GM12878 (cell line): ENCODE measurements at regions not wholly inside any gene's neighbourhood (a gene's known extent, or its start where the extent isn't known, plus 50 kb on each side); places are given as distances from the start of the nearest gene placed in this dataset.

Experiments
- ATAC-seq: fragments of 200-7000 bp; cut with Tn5 transposase; 3 replicates; pipeline ENCODE4 v1.9.1; 2020; ENCODE audit warnings: mild to moderate bottlenecking, moderate library complexity
- BruUV-seq: library from RNA; stranded (reverse); fragments of 400-500 nt; replicated peaks from 2 replicates; lab custom pipeline; 2021; lab: Mats Ljungman, UMichigan
- CTCF ChIA-PET: fragments of 300-600 bp; sonication (Branson Sonifier 250); formaldehyde crosslinking; extraction: SDS; loops from one replicate; lab custom pipeline; 2021; ENCODE audit warnings: inconsistent platforms; lab: Yijun Ruan, JAX
- POLR2A ChIA-PET: fragments of 350-600 bp; formaldehyde crosslinking; extraction: SDS; loops from one replicate; lab custom pipeline; 2021; ENCODE audit warnings: inconsistent platforms; lab: Charles Lee
- RAD21 ChIA-PET: fragments of 300-600 bp; sonication (Branson Sonifier 250); formaldehyde crosslinking; loops from one replicate; lab custom pipeline; 2023; ENCODE audit warnings: antibody characterized with exemption; ENCODE audit not compliant: unreplicated experiment; lab: Charles Lee
- SMC1A ChIA-PET: fragments of 300-600 bp; sonication (Branson Sonifier 250); formaldehyde crosslinking; loops from one replicate; lab custom pipeline; 2023; ENCODE audit not compliant: unreplicated experiment, uncharacterized antibody; lab: Charles Lee
- DNase-seq: peaks from one replicate; pipeline ENCODE4 v3.0.0-alpha.2; 2011; ENCODE audit warnings: low read depth, low spot score
- FAIRE-seq: peaks from 3 replicates; lab custom pipeline; 2011; peaks lifted over from hg19 to GRCh38; lab: Jason Lieb, UNC
- H2AFZ ChIP-seq: 2 replicates; pipeline ENCODE4 v1.6.0; 2011; ENCODE audit warnings: low read depth, low read length, control low read depth; ENCODE audit not compliant: control insufficient read depth
- H3K27ac ChIP-seq: 2 replicates; pipeline ENCODE4 v1.5.1; 2011; ENCODE audit warnings: control low read depth; ENCODE audit not compliant: control insufficient read depth, insufficient read depth
- H3K27me3 ChIP-seq, 2 experiments: replicated peaks in 1 of 2; 2 replicates each; pipeline versions ENCODE4 v1.6.0 to v1.6.1; 2011; ENCODE audit warnings: low read length in 1 of 2; ENCODE audit not compliant: control insufficient read depth in 2 of 2, insufficient read depth in 2 of 2
- H3K36me3 ChIP-seq, 2 experiments: 2 replicates each; pipeline ENCODE4 v1.5.1; 2011; ENCODE audit warnings: low read length in 1 of 2; ENCODE audit not compliant: control insufficient read depth in 2 of 2, insufficient read depth in 2 of 2
- H3K4me1 ChIP-seq: 2 replicates; pipeline ENCODE4 v1.6.1; 2011; ENCODE audit warnings: mild to moderate bottlenecking, low read length, moderate library complexity, mixed read lengths; ENCODE audit not compliant: control insufficient read depth, insufficient read depth
- H3K4me2 ChIP-seq: 2 replicates; pipeline ENCODE4 v1.6.0; 2011; ENCODE audit warnings: control low read depth; ENCODE audit not compliant: control insufficient read depth, insufficient read depth
- H3K4me3 ChIP-seq: fragments of 200-600 bp; sonication (generic); 2 replicates; pipeline ENCODE4 v1.5.1; 2016
- H3K79me2 ChIP-seq: 2 replicates; pipeline ENCODE4 v1.6.0; 2011; ENCODE audit warnings: low read length; ENCODE audit not compliant: control insufficient read depth, insufficient read depth
- H3K9ac ChIP-seq: 2 replicates; pipeline ENCODE4 v1.8.0; 2011; ENCODE audit warnings: low read length, control low read depth, mixed read lengths; ENCODE audit not compliant: control insufficient read depth, insufficient read depth
- H3K9me3 ChIP-seq: replicated peaks from 3 replicates; pipeline ENCODE4 v1.5.1; 2011; ENCODE audit warnings: mild to moderate bottlenecking, low read length; ENCODE audit not compliant: control insufficient read depth, insufficient read depth
- H4K20me1 ChIP-seq: 2 replicates; pipeline ENCODE4 v1.6.0; 2011; ENCODE audit not compliant: control insufficient read depth, insufficient read depth
- NFIC ChIP-seq: IDR thresholded peaks from 2 replicates; pipeline ENCODE4 v1.6.1; 2012; ENCODE audit warnings: low read depth, mild to moderate bottlenecking, inconsistent platforms, low read length, moderate library complexity
- PAX5 ChIP-seq: IDR thresholded peaks from 2 replicates; pipeline ENCODE4 v1.6.1; 2011; ENCODE audit warnings: low read depth, low read length, borderline replicate concordance
- SREBF1 ChIP-seq: IDR thresholded peaks from 2 replicates; pipeline ENCODE4 v1.6.1; 2012; ENCODE audit warnings: mild to moderate bottlenecking, low read length
- ZBED1 ChIP-seq: IDR thresholded peaks from 2 replicates; pipeline ENCODE4 v1.6.1; 2016; ENCODE audit warnings: borderline replicate concordance
- in situ Hi-C: fragments of 300-500 bp; cut with MboI; formaldehyde crosslinking; loops from 9 replicates; pipeline ENCODE4 v1.14.3; 2018; ENCODE audit warnings: mixed read lengths
- intact Hi-C: fragments of 100-400 bp; cut with micrococcal nuclease; formaldehyde crosslinking; loops from one replicate; pipeline ENCODE4 v1.14.2; 2022; ENCODE audit not compliant: unreplicated experiment
- TF ChIP-seq, protein P1 (sequence below): IDR thresholded peaks from 2 replicates; pipeline ENCODE4 v1.6.1; 2012; ENCODE audit warnings: low read depth, low read length, improper control_type of control experiment
- TF ChIP-seq, protein P2 (sequence below): fragments of 450-650 bp; formaldehyde crosslinking; IDR thresholded peaks from 2 replicates; pipeline ENCODE4 v1.4.0; 2022; ENCODE audit warnings: mild to moderate bottlenecking, moderate library complexity

DNA sequence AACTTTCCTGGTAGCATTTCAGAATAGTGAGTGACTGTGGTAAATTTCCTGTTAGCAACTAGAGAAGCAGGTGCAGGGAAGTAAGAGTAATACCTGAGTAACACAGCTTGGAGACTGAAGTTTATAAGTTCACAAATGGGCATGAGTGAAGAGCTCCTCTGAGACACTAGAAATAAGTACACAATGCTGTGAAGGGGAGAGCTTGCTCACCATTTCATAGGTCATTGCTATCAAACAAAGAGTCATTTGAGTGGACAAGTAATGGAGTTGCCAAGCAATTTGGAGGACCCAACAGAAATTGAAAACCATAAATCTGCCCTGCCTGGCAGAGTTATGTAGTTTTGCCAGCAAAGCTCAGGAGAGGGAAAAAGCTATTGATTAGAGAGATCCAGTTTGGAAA lies 523.6 kb downstream of the TRAM1L1 start:
- CTCF ChIA-PET = no interaction called here

More for the DNA sequence above, 523.6 kb downstream of the TRAM1L1 start:
- no peak overlapping the region for H3K9ac ChIP-seq
- ChIA-PET POLR2A (no interaction called here), RAD21 (no interaction called here), SMC1A (no interaction called here)
- no peaks in the 10 kb centered on the region for H3K79me2 ChIP-seq
- BruUV-seq = no TSS peak
- no peak overlapping the region for H2AFZ ChIP-seq
- no peak overlapping the region for H3K4me2 ChIP-seq
- no peak overlapping the region for H3K4me3 ChIP-seq
- no peaks in the 10 kb centered on the region for H3K27me3 ChIP-seq
- intact Hi-C loops = no loop called here
- ATAC-seq = no peak
- no peak for DNase-seq
- no peaks in the 10 kb centered on the region for H3K9me3 ChIP-seq
- no peaks in the 10 kb centered on the region for H4K20me1 ChIP-seq
- H3K36me3 ChIP-seq = no peaks in the 10 kb centered on the region
- FAIRE-seq = no peak
- no peaks in the 10 kb centered on the region for H3K4me1 ChIP-seq
- TF ChIP-seq ZBED1 (no peak), SREBF1 (no peak), NFIC (no peak), PAX5 (no peak)
- TF ChIP-seq, protein P1, sequence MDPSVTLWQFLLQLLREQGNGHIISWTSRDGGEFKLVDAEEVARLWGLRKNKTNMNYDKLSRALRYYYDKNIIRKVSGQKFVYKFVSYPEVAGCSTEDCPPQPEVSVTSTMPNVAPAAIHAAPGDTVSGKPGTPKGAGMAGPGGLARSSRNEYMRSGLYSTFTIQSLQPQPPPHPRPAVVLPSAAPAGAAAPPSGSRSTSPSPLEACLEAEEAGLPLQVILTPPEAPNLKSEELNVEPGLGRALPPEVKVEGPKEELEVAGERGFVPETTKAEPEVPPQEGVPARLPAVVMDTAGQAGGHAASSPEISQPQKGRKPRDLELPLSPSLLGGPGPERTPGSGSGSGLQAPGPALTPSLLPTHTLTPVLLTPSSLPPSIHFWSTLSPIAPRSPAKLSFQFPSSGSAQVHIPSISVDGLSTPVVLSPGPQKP = no peak
- TF ChIP-seq, protein P2, sequence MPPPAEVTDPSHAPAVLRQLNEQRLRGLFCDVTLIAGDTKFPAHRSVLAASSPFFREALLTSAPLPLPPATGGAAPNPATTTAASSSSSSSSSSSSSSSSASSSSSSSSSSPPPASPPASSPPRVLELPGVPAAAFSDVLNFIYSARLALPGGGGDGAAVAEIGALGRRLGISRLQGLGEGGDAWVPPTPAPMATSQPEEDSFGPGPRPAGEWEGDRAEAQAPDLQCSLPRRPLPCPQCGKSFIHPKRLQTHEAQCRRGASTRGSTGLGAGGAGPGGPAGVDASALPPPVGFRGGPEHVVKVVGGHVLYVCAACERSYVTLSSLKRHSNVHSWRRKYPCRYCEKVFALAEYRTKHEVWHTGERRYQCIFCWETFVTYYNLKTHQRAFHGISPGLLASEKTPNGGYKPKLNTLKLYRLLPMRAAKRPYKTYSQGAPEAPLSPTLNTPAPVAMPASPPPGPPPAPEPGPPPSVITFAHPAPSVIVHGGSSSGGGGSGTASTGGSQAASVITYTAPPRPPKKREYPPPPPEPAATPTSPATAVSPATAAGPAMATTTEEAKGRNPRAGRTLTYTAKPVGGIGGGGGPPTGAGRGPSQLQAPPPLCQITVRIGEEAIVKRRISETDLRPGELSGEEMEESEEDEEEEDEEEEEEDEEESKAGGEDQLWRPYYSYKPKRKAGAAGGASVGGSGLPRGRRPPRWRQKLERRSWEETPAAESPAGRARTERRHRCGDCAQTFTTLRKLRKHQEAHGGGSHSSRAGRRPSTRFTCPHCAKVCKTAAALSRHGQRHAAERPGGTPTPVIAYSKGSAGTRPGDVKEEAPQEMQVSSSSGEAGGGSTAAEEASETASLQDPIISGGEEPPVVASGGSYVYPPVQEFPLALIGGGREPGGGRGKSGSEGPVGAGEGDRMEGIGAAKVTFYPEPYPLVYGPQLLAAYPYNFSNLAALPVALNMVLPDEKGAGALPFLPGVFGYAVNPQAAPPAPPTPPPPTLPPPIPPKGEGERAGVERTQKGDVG (CRISPR knock-in tag) = no peak
- no peak overlapping the region for H3K27ac ChIP-seq
- in situ Hi-C loops = no loop called here
